IPS-20b (cell line): ENCODE measurements at regions not wholly inside any gene's neighbourhood (a gene's known extent, or its start where the extent isn't known, plus 50 kb on each side); places are given as distances from the start of the nearest gene placed in this dataset.

Source experiments
- H3K27ac ChIP-seq: one replicate; pipeline ENCODE4 v1.5.1; 2013; ENCODE audit warnings: low read length
- H3K27me3 ChIP-seq: 2 replicates; pipeline ENCODE4 v1.6.1; 2013; ENCODE audit warnings: mild to moderate bottlenecking, low read length, inconsistent platforms; ENCODE audit not compliant: insufficient read depth
- H3K36me3 ChIP-seq: 2 replicates; pipeline ENCODE4 v1.6.1; 2013; ENCODE audit warnings: low read depth, mild to moderate bottlenecking, inconsistent platforms, low read length, moderate library complexity; ENCODE audit not compliant: insufficient read depth
- H3K4me1 ChIP-seq: 2 replicates; pipeline ENCODE4 v1.6.1; 2013; ENCODE audit warnings: mild to moderate bottlenecking, control low read depth, inconsistent platforms, low read length, moderate library complexity; ENCODE audit not compliant: insufficient read depth
- H3K4me3 ChIP-seq: 2 replicates; pipeline ENCODE4 v1.5.1; 2013; ENCODE audit warnings: mild to moderate bottlenecking, low read length, inconsistent platforms
- H3K9ac ChIP-seq: 2 replicates; pipeline ENCODE4 v1.6.1; 2013; ENCODE audit warnings: low read depth, mild to moderate bottlenecking, inconsistent platforms, low read length, moderate library complexity
- H3K9me3 ChIP-seq: 2 replicates; pipeline ENCODE4 v1.6.1; 2013; ENCODE audit warnings: mild to moderate bottlenecking, low read depth, low read length, inconsistent platforms; ENCODE audit not compliant: insufficient read depth

GRCh38 chr18:41237317-41237716 is 717.7 kb upstream of the PIK3C3 start:
- H3K4me1 ChIP-seq = no peaks in the 10 kb centered on the region
- no peak overlapping the region for H3K4me3 ChIP-seq
- H3K9me3 ChIP-seq = no peaks in the 10 kb centered on the region
- no peaks in the 10 kb centered on the region for H3K36me3 ChIP-seq
- no peak overlapping the region for H3K27ac ChIP-seq
- H3K9ac ChIP-seq = no peak overlapping the region
- no peaks in the 10 kb centered on the region for H3K27me3 ChIP-seq

GRCh38 chr18:41231681-41232080 is 723.4 kb upstream of the PIK3C3 start:
- Histone ChIP-seq H3K9ac (no peak overlapping the region), H3K27ac (no peak overlapping the region)

GRCh38 chr18:41227993-41228392 is 727.0 kb upstream of the PIK3C3 start:
- no peak overlapping the region for H3K4me3 ChIP-seq
- no peak overlapping the region for H3K9ac ChIP-seq
- H3K27me3 ChIP-seq = no peaks in the 10 kb centered on the region
- no peaks in the 10 kb centered on the region; the same call in 1 of the 2 replicates for H3K9me3 ChIP-seq
- H3K27ac ChIP-seq = no peak overlapping the region
- H3K36me3 ChIP-seq = no peaks in the 10 kb centered on the region
- H3K4me1 ChIP-seq = no peaks in the 10 kb centered on the region

More at GRCh38 chr18:41231681-41232080, 723.4 kb upstream of the PIK3C3 start:
- Histone ChIP-seq H3K27me3 (no peaks in the 10 kb centered on the region), H3K4me1 (no peaks in the 10 kb centered on the region), H3K9me3 (no peaks in the 10 kb centered on the region), H3K4me3 (no peak overlapping the region), H3K36me3 (no peaks in the 10 kb centered on the region)

- Histone ChIP-seq H3K4me1 (no peaks in the 10 kb centered on the region), H3K27me3 (no peaks in the 10 kb centered on the region), H3K27ac (no peak overlapping the region), H3K36me3 (no peaks in the 10 kb centered on the region), H3K9me3 (no peaks in the 10 kb centered on the region; the same call in 1 of the 2 replicates), H3K4me3 (no peak overlapping the region), H3K9ac (no peak overlapping the region)
Observed at GRCh38 chr18:41226911-41227310, 728.1 kb upstream of the PIK3C3 start.

GRCh38 chr18:41226186-41226585 is 728.8 kb upstream of the PIK3C3 start:
- H3K27me3 ChIP-seq = no peaks in the 10 kb centered on the region
- H3K9me3 ChIP-seq = no peaks in the 10 kb centered on the region; the same call in 1 of the 2 replicates

GRCh38 chr18:41216341-41217003 is 738.6 kb upstream of the PIK3C3 start:
- Histone ChIP-seq H3K27ac (no peak overlapping the region), H3K4me1 (no peaks in the 10 kb centered on the region), H3K36me3 (no peaks in the 10 kb centered on the region), H3K4me3 (no peak overlapping the region), H3K9ac (no peak overlapping the region), H3K9me3 (no peaks in the 10 kb centered on the region), H3K27me3 (no peaks in the 10 kb centered on the region)

More at GRCh38 chr18:41226186-41226585, 728.8 kb upstream of the PIK3C3 start:
- no peak overlapping the region for H3K4me3 ChIP-seq
- no peak overlapping the region for H3K27ac ChIP-seq
- no peaks in the 10 kb centered on the region for H3K4me1 ChIP-seq
- H3K9ac ChIP-seq = no peak overlapping the region
- no peaks in the 10 kb centered on the region for H3K36me3 ChIP-seq

- H3K27me3 ChIP-seq = no peaks in the 10 kb centered on the region
- no peaks in the 10 kb centered on the region for H3K9me3 ChIP-seq
- no peaks in the 10 kb centered on the region for H3K4me1 ChIP-seq
Observed at GRCh38 chr18:41207706-41208105, 747.3 kb upstream of the PIK3C3 start.

GRCh38 chr18:41206341-41206830 is 748.6 kb upstream of the PIK3C3 start:
- Histone ChIP-seq H3K27ac (no peak overlapping the region), H3K9me3 (no peaks in the 10 kb centered on the region), H3K9ac (no peak overlapping the region), H3K4me3 (no peak overlapping the region), H3K36me3 (no peaks in the 10 kb centered on the region), H3K4me1 (no peaks in the 10 kb centered on the region), H3K27me3 (no peaks in the 10 kb centered on the region)

More at GRCh38 chr18:41207706-41208105, 747.3 kb upstream of the PIK3C3 start:
- Histone ChIP-seq H3K27ac (no peak overlapping the region), H3K4me3 (no peak overlapping the region), H3K9ac (no peak overlapping the region), H3K36me3 (no peaks in the 10 kb centered on the region)

- no peak overlapping the region for H3K9ac ChIP-seq
- no peaks in the 10 kb centered on the region for H3K9me3 ChIP-seq
- no peak overlapping the region for H3K4me3 ChIP-seq
- H3K27me3 ChIP-seq = no peaks in the 10 kb centered on the region
- H3K27ac ChIP-seq = no peak overlapping the region
- H3K4me1 ChIP-seq = no peaks in the 10 kb centered on the region
- H3K36me3 ChIP-seq = no peaks in the 10 kb centered on the region
Observed at GRCh38 chr18:41199212-41199611, 755.8 kb upstream of the PIK3C3 start.

GRCh38 chr18:41197967-41198366 is 757.1 kb upstream of the PIK3C3 start:
- Histone ChIP-seq H3K27me3 (no peaks in the 10 kb centered on the region), H3K9me3 (no peaks in the 10 kb centered on the region), H3K9ac (no peak overlapping the region), H3K4me1 (no peaks in the 10 kb centered on the region), H3K4me3 (no peak overlapping the region), H3K27ac (no peak overlapping the region), H3K36me3 (no peaks in the 10 kb centered on the region)

GRCh38 chr18:41170346-41170745 is 784.7 kb upstream of the PIK3C3 start:
- Histone ChIP-seq H3K9ac (no peak overlapping the region), H3K4me1 (no peaks in the 10 kb centered on the region), H3K27ac (no peak overlapping the region), H3K9me3 (no peaks in the 10 kb centered on the region), H3K36me3 (no peaks in the 10 kb centered on the region), H3K4me3 (no peak overlapping the region), H3K27me3 (no peaks in the 10 kb centered on the region)

- no peaks in the 10 kb centered on the region for H3K4me1 ChIP-seq
- no peak overlapping the region for H3K27ac ChIP-seq
- no peaks in the 10 kb centered on the region for H3K27me3 ChIP-seq
- no peaks in the 10 kb centered on the region for H3K9me3 ChIP-seq
- no peaks in the 10 kb centered on the region for H3K36me3 ChIP-seq
- H3K4me3 ChIP-seq = no peak overlapping the region
- H3K9ac ChIP-seq = no peak overlapping the region
Observed at GRCh38 chr18:41165625-41166024, 789.4 kb upstream of the PIK3C3 start.
